ENCODE measurements at regions not wholly inside any gene's neighbourhood (a gene's known extent, or its start where the extent isn't known, plus 50 kb on each side); places are given as distances from the start of the nearest gene placed in this dataset.
"Not testable (repeated sequence)": the region's sequence is repeated elsewhere in the genome, so short reads cannot be mapped to it uniquely, and the experiment has no call there.

DNA sequence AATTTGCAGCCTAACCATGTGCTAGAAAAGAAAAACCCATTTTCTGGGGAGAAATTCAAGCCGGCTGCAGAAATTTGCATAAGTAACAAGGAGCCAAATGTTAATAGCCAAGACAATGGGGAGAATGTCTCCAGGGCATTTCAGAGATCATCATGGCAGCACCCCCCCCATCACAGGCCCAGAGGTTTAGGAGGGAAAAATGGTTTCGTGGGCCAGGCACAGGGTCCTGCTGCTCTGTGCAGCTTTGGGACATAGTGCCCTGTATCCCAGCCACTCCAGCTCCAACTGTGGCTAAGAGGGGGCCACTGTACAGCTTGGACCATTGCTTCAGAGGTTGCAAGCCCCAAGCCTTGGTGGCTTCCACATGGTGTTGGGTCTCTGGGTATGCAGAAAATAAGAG, 620.0 kb downstream of the PSAT1 start:
- not testable (repeated sequence) for DNase-seq (ENCODE audit: low spot score)

DNA sequence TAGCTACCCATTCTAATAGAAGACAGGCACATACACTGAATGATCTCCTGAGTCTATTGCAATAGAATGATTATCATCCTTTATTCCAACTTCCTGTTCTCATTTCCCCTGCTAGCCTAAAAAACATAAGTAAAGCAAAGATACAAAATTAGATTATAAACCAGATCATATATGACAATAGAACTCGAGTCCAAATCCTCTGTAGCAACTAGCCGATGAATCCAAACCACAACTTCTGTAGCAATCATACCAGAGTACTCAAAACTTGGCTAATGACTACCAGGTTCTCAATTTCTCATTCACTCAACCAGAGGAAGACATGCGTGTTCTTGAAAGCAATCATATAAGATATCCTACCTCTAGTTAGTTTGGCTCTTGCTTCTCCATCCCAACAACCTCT, 622.1 kb downstream of the PSAT1 start:
- no peak for DNase-seq (ENCODE audit: low spot score)

DNA sequence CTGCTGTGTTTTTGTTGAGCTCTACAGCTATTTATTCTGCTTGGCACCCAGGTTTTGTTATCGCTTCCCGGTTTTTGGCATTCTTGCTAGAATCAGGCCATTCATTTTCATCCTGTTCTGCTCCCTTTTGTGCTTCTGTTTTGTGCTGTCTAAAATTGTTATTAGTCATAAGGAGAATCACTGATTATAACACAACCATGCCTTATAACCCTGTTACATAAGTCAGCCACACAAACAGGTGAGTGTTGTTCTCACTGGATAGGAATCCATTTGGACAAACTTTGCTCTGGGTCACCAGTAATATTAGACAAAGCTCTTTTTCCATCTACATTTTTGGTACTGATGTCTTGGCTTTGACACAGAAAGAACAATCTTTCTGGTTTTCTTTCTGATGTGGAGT, 622.8 kb downstream of the PSAT1 start:
- DNase-seq (ENCODE audit: low spot score) = no peak

DNA sequence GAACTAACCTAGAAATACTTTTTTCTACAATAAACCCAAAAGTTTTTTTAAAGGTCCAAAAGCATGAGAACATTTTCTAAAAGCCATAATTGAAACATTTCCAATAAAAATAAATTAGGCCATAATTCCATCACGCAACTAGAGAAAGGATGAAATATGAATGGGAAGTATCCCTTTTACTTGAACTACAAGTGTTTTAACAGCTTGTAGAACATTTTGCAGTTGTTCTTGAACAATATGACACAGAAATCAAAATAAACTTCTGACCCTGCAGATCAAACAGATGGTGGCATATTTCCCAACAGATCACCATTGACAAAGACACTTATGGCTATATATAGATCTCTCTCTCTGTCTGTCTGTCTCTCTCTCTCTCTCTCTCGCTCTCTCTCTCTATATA, 624.4 kb downstream of the PSAT1 start:
- DNase-seq (ENCODE audit: low spot score) = no peak

DNA sequence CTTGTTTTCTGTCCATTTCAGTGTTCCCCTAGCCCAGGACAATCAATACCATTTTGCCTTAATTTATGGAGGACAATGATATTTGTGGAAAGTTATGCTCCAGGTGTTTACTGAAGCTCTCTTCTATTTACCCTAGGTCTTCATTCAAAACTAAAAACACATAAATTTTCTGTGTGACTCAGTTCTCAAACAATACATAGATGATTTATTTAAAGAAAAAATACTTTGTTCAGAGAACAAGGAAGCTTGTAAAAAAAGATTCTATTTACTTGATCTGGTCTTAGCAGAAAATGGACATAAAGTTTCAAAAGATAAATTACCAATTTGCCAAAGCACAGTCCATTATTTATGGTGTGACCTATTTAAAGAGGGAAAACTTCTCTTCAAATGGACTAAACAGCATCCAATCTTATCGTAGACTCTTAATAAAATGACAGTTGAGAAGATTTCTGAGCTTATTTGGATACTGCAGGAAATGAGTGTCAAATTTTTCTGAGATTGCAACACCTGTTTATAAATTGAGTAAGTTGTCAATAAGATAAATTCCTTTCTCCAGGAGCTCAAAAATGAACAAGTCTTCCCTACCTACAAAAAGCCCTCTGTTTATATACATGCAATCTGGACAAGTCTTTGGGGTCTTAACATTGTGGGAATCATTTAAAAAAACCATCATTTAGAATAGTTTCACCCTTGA, 627.2 kb downstream of the PSAT1 start:
- no peak for DNase-seq (ENCODE audit: low spot score)

DNA sequence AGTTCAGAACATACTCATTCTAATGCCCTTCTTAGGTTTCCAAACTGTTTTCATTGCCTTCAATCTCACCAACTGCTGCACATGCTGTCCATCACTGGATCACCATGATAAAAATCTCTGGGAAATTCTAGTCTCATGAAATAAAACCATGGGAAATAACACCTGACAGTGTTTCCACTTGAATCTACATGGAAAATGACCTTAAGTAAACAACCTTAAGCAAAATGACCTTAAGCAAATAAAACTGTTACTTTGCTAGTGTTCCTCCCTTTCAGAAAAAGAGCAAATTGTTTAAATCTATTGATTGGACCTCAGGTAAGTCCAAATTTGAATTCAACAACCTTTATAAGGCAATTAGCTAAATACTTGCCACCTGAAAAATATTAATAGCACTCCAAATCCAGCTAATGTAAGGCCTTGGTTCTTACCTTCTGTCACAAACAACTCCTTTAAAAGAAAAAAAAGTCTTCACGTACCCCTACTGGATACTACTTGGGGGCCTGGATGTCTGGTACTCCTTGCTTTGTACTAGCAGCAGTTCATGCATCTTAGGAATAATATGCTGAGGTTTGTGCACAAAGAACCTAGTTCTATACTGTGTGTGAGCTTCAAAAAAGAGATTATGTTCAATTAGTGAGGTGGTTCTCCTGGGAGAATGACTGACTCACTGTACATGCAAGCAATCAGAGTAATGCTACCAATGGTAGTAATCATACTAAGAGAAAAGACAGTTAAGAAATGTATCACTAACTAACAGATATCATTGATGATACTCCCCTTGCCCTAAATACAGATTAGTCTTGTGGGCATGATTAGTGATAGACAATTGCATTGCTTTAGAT, 630.4 kb downstream of the PSAT1 start:
- no peak for DNase-seq (ENCODE audit: low spot score)

DNA sequence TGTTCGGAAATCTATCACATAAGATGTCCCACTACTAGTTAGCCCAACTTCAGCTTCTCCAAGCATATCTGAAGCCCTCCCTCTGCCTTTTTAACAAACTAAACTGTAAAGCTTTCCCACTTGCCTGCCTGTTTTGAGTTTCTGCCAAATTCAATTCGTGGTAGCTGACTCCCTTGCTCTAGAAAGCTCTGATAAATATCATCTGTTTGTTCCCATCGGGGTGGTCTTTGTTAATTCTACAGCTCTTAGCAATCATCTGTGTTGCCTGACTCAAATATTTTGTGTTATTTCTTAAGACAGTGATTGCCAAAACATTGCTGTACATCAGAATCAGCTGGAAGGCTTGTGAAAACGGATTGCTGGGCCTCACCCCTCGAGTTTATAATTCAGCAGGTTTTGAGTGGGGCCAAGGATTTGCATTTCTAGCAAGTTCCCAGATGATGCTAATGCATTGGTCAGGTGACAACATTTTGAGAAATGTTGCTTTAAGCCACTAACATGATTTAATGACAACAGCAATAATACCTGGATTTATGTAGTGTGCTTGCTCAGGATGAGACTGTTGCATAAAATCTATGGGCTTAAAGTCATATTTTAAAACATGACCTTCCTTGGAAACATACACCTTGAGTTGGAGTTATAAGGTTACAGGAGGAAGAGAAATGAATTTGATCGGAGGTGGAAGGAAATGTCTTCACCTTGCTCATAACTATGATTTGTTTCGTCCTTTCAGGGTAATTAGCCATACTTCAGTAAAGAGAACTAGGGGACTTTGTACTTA, 631.9 kb downstream of the PSAT1 start:
- no peak for DNase-seq (ENCODE audit: low spot score)

DNA sequence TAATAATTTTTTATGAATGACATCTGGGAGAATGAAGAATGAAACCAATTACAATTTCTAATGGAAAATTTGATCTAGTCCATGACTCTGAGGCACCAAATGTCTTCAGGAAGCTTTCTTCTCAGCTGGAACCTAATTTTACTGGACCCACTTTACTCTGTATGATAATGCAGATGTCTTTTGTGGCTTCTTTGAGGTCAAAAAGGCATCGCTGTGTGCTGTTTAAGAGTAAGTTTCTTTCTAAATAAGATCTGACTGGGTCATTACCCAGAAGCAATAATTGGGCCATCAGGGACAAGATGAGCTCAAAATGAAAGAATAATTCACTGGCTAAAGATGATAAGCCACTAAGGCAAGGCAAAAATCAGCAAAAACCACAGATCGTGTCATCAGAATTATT, 633.4 kb downstream of the PSAT1 start:
- DNase-seq (ENCODE audit: low spot score) = no peak

DNA sequence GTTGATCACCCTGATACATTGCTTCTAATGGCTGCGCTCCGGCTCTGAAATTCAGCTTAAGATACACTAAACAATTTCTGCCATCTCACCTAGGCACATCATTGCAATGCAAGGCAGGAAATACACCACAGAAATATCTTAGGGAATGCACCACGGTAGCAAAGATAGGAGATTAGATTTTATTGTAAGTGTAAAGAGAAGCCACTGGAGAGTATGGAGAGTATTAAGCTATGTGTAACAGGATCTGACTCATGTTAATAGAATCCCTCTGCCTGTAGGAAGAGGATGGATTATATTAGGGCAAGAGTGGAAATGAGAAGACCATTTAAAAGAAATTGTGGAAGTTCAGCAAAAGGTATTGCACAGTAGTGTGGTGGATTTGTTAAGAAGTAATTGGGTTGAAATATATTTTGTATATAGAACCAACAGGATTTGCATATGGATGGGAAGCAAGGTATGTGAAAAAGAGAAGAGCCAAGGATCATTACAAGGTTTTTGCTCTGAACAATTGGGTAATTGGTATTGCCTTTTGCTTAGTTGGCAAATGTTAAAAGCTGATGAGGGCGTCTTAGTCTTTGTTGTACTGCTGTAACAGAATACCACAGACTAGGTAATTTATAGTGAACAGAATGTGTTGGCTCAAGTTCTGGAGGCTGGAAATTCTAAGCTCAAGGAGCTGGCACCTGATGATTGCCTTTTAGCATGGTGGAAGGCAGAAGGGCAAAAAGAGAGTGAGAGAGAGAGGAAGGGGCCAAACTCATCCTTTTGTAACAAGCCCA, 636.1 kb downstream of the PSAT1 start:
- no peak for DNase-seq (ENCODE audit: low spot score)

DNA sequence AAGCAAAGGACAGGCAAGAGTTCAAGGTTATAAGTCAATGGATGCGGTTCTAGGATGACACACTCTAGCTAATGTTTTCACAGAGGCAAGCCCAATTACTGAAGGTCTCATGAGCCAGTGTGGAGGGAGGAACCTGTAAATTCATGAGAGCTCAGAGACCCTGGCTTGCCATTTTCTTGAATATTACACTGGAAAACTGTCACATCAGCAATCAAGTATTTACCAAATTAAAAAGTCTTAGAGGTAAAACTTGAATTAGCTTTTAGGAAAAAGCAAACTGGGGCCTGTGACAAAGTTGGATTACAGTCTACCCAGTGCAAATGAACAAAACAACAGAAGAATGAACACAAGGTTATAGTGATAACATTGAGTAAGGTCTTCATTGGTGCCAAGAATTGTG, 636.9 kb upstream of the TLE4 start:
- DNase-seq (ENCODE audit: low spot score) = no peak

DNA sequence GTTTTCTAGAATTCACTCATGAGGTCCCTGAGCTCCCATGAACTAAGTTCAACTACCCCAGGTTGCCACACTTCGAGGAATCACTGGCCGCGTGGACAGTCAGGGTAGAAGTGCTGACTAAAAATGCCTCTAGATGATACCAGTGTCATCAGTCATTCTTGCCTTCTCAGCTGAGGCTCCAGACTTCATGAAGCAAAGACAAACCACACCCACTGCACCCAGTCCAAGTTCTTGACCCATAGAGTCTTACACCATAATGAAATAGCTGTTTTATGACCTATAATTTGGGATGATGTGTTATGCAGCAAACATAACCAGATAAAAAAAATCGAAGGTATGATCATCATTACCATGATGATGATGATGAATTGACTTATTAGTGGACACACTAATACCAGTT, 632.9 kb upstream of the TLE4 start:
- no peak for DNase-seq (ENCODE audit: low spot score)

DNA sequence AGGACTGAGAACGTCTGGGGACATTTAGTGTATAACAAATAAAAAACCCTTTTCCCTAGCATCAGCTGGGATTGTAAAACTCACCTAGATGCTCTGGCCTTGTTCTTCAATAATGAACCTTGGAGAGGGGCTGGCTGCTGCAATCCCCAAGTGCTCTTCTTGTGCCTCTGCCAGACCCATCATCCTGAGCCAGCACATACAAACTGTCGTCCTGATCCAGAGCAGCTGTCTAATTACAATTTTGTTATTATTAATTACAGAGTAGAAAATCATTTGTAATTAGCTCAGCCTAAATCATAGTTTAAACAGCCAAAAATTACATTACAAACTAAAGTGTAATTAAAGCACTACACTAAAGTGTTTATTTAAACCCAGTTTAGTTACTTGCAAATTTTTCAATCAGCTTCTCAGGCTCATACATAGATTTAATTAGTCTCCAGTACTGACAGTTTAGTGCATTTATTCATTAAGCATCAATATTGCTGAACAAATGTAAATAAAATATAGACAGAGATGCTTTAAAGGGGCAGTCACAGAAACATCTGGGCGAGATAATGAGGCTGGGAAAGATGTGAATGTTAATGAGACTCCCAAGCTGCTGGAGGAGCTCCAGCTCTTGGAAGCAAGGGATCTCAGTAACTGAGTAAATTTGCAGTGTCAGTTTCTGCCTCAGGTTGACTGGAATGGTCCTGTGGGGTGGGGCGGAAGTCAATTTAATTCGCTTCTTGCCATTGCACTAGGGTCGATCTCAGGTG, 632.3 kb upstream of the TLE4 start:
- DNase-seq (ENCODE audit: low spot score) = no peak

DNA sequence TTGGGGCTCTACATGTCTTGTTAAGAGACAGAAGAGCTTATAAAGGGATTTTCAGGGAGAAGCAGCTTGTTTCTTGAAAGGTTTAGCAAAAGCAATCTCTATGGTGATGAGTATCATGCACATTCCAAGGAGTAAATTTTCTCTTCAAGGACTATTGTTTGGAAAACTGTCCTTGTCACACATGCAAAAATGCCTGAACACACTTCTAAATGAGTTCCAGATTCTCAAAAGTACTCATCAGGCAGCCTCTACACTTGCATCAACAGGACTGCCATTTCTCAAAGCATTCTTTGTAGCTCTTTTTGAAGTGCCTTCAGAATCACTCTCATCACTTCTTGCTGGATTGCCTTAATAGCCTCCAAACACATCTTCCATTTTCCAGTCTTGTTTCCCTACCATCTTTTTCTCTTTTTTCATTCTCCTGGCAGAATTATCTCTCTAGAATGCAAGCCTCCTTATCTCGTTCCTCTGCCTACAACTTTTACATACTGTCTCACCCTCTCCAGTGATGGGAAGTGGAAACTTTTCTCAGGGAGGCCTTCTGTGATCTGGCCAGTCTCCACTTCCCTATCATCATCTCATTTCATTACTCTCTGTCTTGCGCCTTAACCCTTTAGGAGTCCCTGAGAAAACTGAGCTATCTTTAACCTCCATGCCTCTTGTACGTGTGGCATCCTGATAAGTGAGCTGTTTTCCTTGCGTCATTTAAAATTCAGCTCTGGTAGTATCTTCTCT, 631.5 kb upstream of the TLE4 start:
- DNase-seq (ENCODE audit: low spot score) = no peak

DNA sequence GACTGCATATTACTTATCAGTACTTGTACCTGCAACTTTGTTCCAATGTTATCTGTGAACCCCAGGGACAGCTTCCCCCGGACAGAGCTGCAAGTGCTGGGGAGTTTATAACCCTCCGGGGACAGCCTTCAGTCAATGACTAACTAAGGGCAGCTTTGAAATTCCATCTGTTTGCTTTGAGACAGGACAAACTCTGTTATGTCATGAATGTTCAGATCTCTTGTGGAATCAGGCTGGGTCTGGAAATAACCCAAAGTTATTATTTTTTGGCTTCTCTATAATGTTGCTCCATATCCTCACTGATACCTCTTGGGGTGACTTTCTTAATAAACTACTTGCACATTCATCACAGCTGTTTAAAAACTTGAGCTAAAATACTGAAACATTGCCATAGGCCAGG, 617.5 kb upstream of the TLE4 start:
- DNase-seq (ENCODE audit: low spot score) = no peak

DNA sequence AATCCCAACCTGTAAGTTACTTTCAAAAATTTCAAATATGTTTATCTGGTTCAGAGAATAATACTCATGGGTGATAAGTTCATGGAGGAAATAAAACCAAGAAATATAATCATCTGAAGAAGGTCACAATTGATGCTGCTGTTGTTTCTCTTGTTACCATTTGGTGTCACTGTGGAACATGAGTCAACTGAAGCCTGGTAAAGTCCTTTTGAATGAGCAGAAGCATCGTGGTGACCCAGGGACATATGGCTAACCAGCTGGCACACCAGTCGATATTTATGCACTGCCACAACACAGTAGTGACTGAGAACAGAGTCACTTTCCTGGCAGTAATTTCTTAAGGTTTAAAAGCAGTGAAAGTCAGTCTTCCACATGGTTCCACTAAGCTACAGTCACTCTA, 612.9 kb upstream of the TLE4 start:
- no peak for DNase-seq (ENCODE audit: low spot score)

DNA sequence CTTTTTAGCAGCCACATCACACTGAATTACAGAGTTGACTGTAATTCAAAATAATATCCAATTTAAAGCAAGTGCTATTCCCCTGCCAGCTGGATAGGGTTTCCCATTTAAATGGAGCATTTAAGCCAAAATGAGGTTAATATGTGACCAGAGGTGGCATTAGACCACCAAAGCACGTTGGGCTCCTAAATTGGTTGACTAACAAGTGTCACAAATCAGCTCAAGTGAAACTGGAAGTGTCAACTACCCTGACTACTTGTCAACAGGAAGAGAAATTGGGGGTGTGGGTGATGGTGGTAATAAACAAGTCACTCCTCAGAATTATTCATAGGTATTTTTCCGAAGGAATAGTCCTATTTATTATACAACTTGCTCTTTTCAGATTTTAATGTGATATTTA, 609.6 kb upstream of the TLE4 start:
- DNase-seq (ENCODE audit: low spot score) = no peak

DNA sequence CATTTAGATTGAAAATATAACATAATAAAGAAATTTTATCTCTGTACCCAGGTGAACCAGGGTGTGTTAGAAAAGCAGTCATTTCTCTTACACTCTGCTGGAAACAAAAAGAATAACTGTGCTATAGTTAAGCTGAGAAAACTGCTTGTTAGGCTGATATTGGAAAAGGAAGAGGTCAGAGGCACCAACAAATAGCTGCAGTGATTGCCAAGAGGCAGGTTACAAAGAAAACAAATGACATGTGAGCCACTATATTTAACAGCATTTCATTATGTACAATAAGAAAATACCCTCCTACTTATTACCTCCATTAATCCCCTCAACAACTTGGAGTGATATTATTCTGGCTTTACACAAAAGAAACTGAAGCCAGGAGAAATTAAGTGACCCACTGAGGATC, 607.9 kb upstream of the TLE4 start:
- no peak for DNase-seq (ENCODE audit: low spot score)

DNA sequence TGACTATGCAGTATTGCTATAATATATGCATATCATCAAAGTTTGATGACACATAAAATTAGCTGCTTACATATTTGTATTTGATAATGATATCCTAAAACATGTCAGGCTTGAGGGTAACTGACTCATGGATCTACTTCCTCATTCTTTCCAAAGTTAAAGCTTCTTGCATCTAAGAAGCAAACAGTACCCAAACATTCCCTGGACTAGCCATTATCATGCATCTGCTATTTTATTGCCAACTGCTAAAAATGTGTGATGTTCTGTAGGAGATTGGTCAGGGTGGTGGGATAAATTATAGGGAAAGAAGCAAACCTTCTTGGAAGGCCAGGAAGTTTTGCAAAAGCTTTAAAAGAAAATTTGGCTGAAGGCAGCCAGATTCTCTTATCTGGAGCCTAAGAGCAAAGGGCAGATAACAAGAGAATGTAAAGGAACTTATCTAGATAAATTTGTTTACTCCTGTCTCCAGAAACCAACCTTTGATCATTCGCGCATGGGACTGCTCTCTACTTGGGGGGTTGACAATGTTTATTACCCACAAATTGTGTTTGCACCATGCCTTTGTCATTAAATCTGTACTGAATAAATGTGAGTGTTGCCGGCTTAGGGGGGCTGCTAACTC, 604.1 kb upstream of the TLE4 start:
- DNase-seq (ENCODE audit: low spot score) = no peak

DNA sequence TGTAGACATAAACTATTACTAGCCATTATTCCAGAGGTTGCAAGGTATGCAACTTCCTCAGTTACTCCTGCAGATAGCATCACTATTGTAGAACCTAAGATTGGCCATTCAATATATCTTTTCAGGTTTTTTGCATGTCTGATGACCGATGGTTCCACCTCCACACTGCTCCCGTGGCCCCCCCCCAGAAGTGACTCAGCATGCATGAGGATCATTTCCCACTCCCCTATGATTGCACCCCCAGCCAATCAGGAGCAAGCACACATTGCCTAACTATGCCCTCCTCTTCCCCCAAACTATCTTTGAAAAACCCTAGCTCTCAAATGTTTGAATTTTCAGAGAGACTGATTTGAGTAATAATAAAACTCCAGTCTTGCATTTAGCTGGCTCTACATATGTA, 601.4 kb upstream of the TLE4 start:
- DNase-seq (ENCODE audit: low spot score) = no peak

DNA sequence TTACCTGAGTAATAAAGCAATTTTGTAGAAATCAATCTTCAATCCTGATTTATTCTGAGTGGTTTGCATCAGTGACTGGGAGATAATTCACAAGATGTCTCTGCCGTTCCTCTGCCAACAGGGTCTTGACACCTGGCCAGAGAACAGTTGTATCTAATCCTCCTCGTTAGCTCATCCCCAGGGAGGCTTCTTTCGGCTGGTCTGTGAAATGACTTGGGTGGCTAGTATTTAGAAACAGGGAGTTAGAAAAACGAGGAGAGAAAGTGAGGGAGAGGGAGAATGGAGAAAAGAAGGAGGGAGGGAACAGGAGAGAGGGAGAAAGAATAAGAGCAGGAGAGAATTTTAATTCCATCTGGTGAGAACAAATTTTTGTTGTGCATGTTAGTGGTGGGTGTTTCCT, 600.2 kb upstream of the TLE4 start:
- no peak for DNase-seq (ENCODE audit: low spot score)

All from left forelimb (tissue), 1 donor.